Heart left ventricle (tissue), 13 donors: ENCODE measurements at regions not wholly inside any gene's neighbourhood (a gene's known extent, or its start where the extent isn't known, plus 50 kb on each side); places are given as distances from the start of the nearest gene placed in this dataset.

Experiments used
- POLR2A ChIP-seq, 2 donors: fragments of 450-650 bp; IDR thresholded peaks; one replicate each; pipeline ENCODE4 v1.6.1; 2017; ENCODE audit warnings: antibody characterized with exemption in 2 of 2, mild to moderate bottlenecking in 2 of 2, moderate library complexity in 2 of 2
- TF ChIP-seq, protein P1 (sequence below), 12 donors: fragments of 200-600 bp; sonication (generic) in 4 of 12; IDR thresholded peaks; one replicate each; pipeline versions ENCODE4 v1.5.0 to v1.8.0; 2018 to 2022; ENCODE audit warnings: antibody characterized with exemption in 12 of 12, mild to moderate bottlenecking in 5 of 12
- donor health status: ischemic (EF 13 %, LVEDD 7.1; RV severe dilation, severe dysfunction).
- donor health status: DM: no; HTN: yes; CAD: no.
- donor health status: DM: no; HTN: no; CAD: no.
- donor health status: ischemic (EF 25% LVEDD 6.9; RV normal size, moderate dysfunction).
- donor health status: ischemic (EF 25% LVEDD 5.7; RV mildly dilated, moderate dysfunction).
- donor health status: ischemic (EF 35%, LVEDD 5.7; RV mildly dilated, moderate dysfunction).
- donor health status: nonischemic (EF 11% LVEDD 7.7; RV severe dilation, severe dysfunction).
- donor health status: DM: yes; HTN: yes; CAD: no.
- donor health status: PGD.
- donor health status: ischemic (EF 29% LVEDD 5.4; RV normal size, mild dysfunction).
- donor health status: nonischemic (EF 23%, LVEDD 6.1; RV moderate dilation, normal function).

DNA sequence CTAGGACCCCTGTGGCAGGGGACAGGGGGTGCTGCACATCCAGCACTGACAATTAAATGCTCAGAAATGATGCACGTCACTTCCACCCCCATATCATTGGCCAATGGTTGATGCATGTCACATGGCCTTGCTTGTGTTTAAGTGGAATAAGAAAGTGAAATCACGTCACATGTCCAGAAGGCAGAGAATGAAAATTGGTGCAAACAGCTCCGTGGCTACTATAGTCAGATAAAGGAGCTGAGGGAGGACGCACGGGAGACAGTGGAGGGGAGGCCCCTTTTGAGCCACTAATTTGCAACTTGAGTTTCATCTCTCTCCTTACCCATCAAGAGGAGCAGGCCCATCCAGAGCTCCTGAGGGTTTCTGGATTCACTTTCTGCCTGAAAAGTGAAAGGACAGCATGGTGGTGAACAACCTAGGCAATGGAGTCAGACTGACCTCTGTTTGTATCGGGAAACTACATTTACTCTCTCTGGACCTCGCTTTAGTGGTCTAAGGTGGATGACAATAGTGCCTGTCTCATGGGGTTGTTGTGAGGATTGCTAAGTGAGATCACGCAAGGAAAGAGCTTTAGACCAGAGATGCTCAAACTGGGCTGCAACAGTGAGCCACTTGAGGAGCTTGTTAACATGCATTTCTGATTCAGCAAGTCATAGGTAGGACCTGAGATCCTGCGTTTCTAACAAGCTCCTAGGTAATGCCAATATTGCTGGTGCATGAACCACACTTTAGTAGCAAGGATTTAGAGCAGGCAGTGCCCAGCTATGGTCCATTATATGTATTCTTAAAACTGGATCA is 133.9 kb upstream of the ADRA1B start:
- TF ChIP-seq POLR2A (IDR thresholded peaks at IDR 0.05): no peak
- TF ChIP-seq, protein P1, sequence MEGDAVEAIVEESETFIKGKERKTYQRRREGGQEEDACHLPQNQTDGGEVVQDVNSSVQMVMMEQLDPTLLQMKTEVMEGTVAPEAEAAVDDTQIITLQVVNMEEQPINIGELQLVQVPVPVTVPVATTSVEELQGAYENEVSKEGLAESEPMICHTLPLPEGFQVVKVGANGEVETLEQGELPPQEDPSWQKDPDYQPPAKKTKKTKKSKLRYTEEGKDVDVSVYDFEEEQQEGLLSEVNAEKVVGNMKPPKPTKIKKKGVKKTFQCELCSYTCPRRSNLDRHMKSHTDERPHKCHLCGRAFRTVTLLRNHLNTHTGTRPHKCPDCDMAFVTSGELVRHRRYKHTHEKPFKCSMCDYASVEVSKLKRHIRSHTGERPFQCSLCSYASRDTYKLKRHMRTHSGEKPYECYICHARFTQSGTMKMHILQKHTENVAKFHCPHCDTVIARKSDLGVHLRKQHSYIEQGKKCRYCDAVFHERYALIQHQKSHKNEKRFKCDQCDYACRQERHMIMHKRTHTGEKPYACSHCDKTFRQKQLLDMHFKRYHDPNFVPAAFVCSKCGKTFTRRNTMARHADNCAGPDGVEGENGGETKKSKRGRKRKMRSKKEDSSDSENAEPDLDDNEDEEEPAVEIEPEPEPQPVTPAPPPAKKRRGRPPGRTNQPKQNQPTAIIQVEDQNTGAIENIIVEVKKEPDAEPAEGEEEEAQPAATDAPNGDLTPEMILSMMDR (IDR thresholded peaks at IDR 0.05): no peak
